Activated CD4-positive, alpha-beta T cell treated with anti-CD3 and anti-CD28 coated beads, Interleukin-10, Interleukin-2, amounts not matched to agents 100 ng/mL and 50 ng/mL, durations not matched to agents 16 hours and 8 hours (primary cell): ENCODE measurements at regions not wholly inside any gene's neighbourhood (a gene's known extent, or its start where the extent isn't known, plus 50 kb on each side); places are given as distances from the start of the nearest gene placed in this dataset.
"Not testable (repeated sequence)": the region's sequence is repeated elsewhere in the genome, so short reads cannot be mapped to it uniquely, and the experiment has no call there.

Experiments used
- DNase-seq: peaks from one replicate; pipeline ENCODE4 v3.0.0-alpha.2; 2020

GRCh38 chr14:99007795-99008194 is 264.2 kb downstream of the BCL11B start:
- no peak for DNase-seq

GRCh38 chr14:99009871-99010270 is 262.1 kb downstream of the BCL11B start:
- DNase-seq, result no peak

GRCh38 chr14:99011385-99011784 is 260.6 kb downstream of the BCL11B start:
- DNase-seq, result no peak

GRCh38 chr14:99012703-99013102 is 259.3 kb downstream of the BCL11B start:
- DNase-seq, result no peak

GRCh38 chr14:99015833-99016232 is 256.2 kb downstream of the BCL11B start:
- DNase-seq, result no peak

GRCh38 chr14:99023371-99023770 is 248.6 kb downstream of the BCL11B start:
- no peak for DNase-seq

- DNase-seq, result no peak
These were observed 247.1 kb downstream of the BCL11B start for GRCh38 chr14:99024926-99025325.

- DNase-seq, result no peak
These were observed 246.6 kb downstream of the BCL11B start for GRCh38 chr14:99025418-99025817.

GRCh38 chr14:99026471-99026870 is 245.5 kb downstream of the BCL11B start:
- peak; percentile 3 for DNase-seq

GRCh38 chr14:99028041-99028440 is 244.0 kb downstream of the BCL11B start:
- no peak for DNase-seq

GRCh38 chr14:99028521-99028920 is 243.5 kb downstream of the BCL11B start:
- DNase-seq, result no peak

GRCh38 chr14:99029145-99029915 is 242.7 kb downstream of the BCL11B start:
- no peak for DNase-seq

GRCh38 chr14:99029916-99030305 is 242.1 kb downstream of the BCL11B start:
- no peak for DNase-seq

GRCh38 chr14:99030454-99030853 is 241.5 kb downstream of the BCL11B start:
- no peak for DNase-seq

GRCh38 chr14:99032759-99033158 is 239.2 kb downstream of the BCL11B start:
- no peak for DNase-seq

- DNase-seq, result no peak
These were observed 238.0 kb downstream of the BCL11B start for GRCh38 chr14:99033951-99034350.

- DNase-seq, result no peak
These were observed 237.3 kb downstream of the BCL11B start for GRCh38 chr14:99034711-99035171.

- no peak for DNase-seq
These were observed 236.7 kb downstream of the BCL11B start for GRCh38 chr14:99035268-99035667.

- DNase-seq, result no peak
These were observed 236.0 kb downstream of the BCL11B start for GRCh38 chr14:99035712-99036610.

- no peak for DNase-seq
These were observed 235.2 kb downstream of the BCL11B start for GRCh38 chr14:99036611-99037293.

GRCh38 chr14:99037326-99037725 is 234.7 kb downstream of the BCL11B start:
- not testable (repeated sequence) for DNase-seq

GRCh38 chr14:99037777-99038430 is 234.1 kb downstream of the BCL11B start:
- DNase-seq, result no peak

GRCh38 chr14:99038431-99038820 is 233.6 kb downstream of the BCL11B start:
- DNase-seq, result no peak
